ENCODE measurements at regions not wholly inside any gene's neighbourhood (a gene's known extent, or its start where the extent isn't known, plus 50 kb on each side); places are given as distances from the start of the nearest gene placed in this dataset.
"Not testable (repeated sequence)": the region's sequence is repeated elsewhere in the genome, so short reads cannot be mapped to it uniquely, and the experiment has no call there.

- Histone ChIP-seq H3K4me3 (no peak overlapping the region), H3K27me3 (no peaks in the 10 kb centered on the region), H3K4me1 (no peaks in the 10 kb centered on the region), H3K27ac (no peak overlapping the region), H3K9me3 (no peaks in the 10 kb centered on the region), H3K36me3 (no peaks in the 10 kb centered on the region)
- no peak for DNase-seq (ENCODE audit: low spot score in 2 of 2)
- intact Hi-C loops (cut with DNase I; ENCODE audit: low total_unique reads): no loop called here
- TF ChIP-seq CTCF (IDR thresholded peaks at IDR 0.05): no peak
- no peak for TF ChIP-seq POLR2AphosphoS5 (IDR thresholded peaks at IDR 0.05)
- TF ChIP-seq POLR2A (IDR thresholded peaks at IDR 0.05): no peak
Measured at GRCh38 chr3:166582236-166582635, 745.0 kb upstream of the BCHE start.

- no peaks in the 10 kb centered on the region for H3K27me3 ChIP-seq
- DNase-seq (ENCODE audit: low spot score in 2 of 2): no peak
- H3K36me3 ChIP-seq: no peaks in the 10 kb centered on the region
- intact Hi-C loops (cut with DNase I; ENCODE audit: low total_unique reads): no loop called here
- H3K9me3 ChIP-seq: no peaks in the 10 kb centered on the region
- no peak overlapping the region for H3K27ac ChIP-seq
- H3K4me3 ChIP-seq: no peak overlapping the region
- TF ChIP-seq POLR2AphosphoS5 (IDR thresholded peaks at IDR 0.05) (no peak), CTCF (IDR thresholded peaks at IDR 0.05) (no peak), POLR2A (IDR thresholded peaks at IDR 0.05) (no peak)
- H3K4me1 ChIP-seq: no peaks in the 10 kb centered on the region
Measured at GRCh38 chr3:166580561-166580960, 743.3 kb upstream of the BCHE start.

GRCh38 chr3:166575161-166575560 is 737.9 kb upstream of the BCHE start:
- no peak for DNase-seq (ENCODE audit: low spot score in 2 of 2)
- Histone ChIP-seq H3K4me1 (no peaks in the 10 kb centered on the region), H3K36me3 (no peaks in the 10 kb centered on the region), H3K27ac (no peak overlapping the region), H3K4me3 (no peak overlapping the region), H3K9me3 (no peaks in the 10 kb centered on the region), H3K27me3 (no peaks in the 10 kb centered on the region)
- intact Hi-C loops (cut with DNase I; ENCODE audit: low total_unique reads): no loop called here
- no peak for TF ChIP-seq CTCF (IDR thresholded peaks at IDR 0.05)
- TF ChIP-seq POLR2A (IDR thresholded peaks at IDR 0.05): no peak

GRCh38 chr3:166571686-166572085 is 734.5 kb upstream of the BCHE start:
- intact Hi-C loops (cut with DNase I; ENCODE audit: low total_unique reads); DNase-seq (ENCODE audit: low spot score in 2 of 2); H3K27ac ChIP-seq; H3K4me3 ChIP-seq; H3K36me3 ChIP-seq; H3K9me3 ChIP-seq; H3K27me3 ChIP-seq; H3K4me1 ChIP-seq: not testable (repeated sequence)

- no peaks in the 10 kb centered on the region for H3K4me1 ChIP-seq
- H3K9me3 ChIP-seq: no peaks in the 10 kb centered on the region
- H3K4me3 ChIP-seq: no peak overlapping the region
- H3K36me3 ChIP-seq: no peaks in the 10 kb centered on the region
- TF ChIP-seq POLR2A (IDR thresholded peaks at IDR 0.05) (no peak), POLR2AphosphoS5 (IDR thresholded peaks at IDR 0.05) (no peak)
- DNase-seq (ENCODE audit: low spot score in 2 of 2): no peak
- H3K27ac ChIP-seq: no peak overlapping the region
- intact Hi-C loops (cut with DNase I; ENCODE audit: low total_unique reads): no loop called here
- no peaks in the 10 kb centered on the region for H3K27me3 ChIP-seq
Measured at GRCh38 chr3:166570102-166570501, 732.9 kb upstream of the BCHE start.

- Histone ChIP-seq H3K27ac (no peak overlapping the region), H3K4me3 (no peak overlapping the region), H3K9me3 (no peaks in the 10 kb centered on the region), H3K27me3 (no peaks in the 10 kb centered on the region), H3K36me3 (no peaks in the 10 kb centered on the region), H3K4me1 (no peaks in the 10 kb centered on the region)
- no peak for TF ChIP-seq POLR2A (IDR thresholded peaks at IDR 0.05)
- no peak for TF ChIP-seq POLR2AphosphoS5 (IDR thresholded peaks at IDR 0.05)
- TF ChIP-seq CTCF (IDR thresholded peaks at IDR 0.05): no peak
- no peak for DNase-seq (ENCODE audit: low spot score in 2 of 2)
- intact Hi-C loops (cut with DNase I; ENCODE audit: low total_unique reads): no loop called here
Measured at GRCh38 chr3:166569589-166569988, 732.4 kb upstream of the BCHE start.

Measured in breast epithelium (tissue), 4 donors.